ENCODE measurements at regions not wholly inside any gene's neighbourhood (a gene's known extent, or its start where the extent isn't known, plus 50 kb on each side); places are given as distances from the start of the nearest gene placed in this dataset.

DNA sequence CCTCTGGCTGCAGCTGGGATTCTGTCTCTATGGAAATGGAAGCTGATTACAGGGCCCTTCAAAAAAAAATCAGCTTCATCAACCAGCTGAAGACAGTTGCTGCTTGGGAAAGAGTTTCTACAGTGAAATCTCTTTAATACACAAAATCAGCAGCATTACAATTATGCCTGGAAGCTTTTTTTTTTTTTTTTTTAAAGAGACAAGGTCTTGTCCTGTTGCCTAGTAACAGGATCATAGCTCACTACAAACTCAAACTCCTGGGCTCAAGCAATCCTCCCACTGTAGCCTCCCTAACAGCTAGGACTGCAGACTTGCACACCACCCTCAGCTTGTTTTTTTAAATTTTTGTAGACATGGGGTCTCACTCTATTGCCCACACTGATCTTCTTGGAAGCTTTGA, 94.5 kb downstream of the OR13A1 start:
- TF ChIP-seq, protein P1, sequence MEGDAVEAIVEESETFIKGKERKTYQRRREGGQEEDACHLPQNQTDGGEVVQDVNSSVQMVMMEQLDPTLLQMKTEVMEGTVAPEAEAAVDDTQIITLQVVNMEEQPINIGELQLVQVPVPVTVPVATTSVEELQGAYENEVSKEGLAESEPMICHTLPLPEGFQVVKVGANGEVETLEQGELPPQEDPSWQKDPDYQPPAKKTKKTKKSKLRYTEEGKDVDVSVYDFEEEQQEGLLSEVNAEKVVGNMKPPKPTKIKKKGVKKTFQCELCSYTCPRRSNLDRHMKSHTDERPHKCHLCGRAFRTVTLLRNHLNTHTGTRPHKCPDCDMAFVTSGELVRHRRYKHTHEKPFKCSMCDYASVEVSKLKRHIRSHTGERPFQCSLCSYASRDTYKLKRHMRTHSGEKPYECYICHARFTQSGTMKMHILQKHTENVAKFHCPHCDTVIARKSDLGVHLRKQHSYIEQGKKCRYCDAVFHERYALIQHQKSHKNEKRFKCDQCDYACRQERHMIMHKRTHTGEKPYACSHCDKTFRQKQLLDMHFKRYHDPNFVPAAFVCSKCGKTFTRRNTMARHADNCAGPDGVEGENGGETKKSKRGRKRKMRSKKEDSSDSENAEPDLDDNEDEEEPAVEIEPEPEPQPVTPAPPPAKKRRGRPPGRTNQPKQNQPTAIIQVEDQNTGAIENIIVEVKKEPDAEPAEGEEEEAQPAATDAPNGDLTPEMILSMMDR (IDR thresholded peaks at IDR 0.05; ENCODE audit: insufficient read depth, low read length), result no peak
- TF ChIP-seq SPI1 (IDR thresholded peaks at IDR 0.05; ENCODE audit: borderline replicate concordance, low read depth) (no peak), POLR2AphosphoS5 (IDR thresholded peaks at IDR 0.05; ENCODE audit: low read depth) (no peak), GABPA (IDR thresholded peaks at IDR 0.05; ENCODE audit: low read depth) (no peak)

Data from HL-60 (cell line).